Left renal cortex interstitium (tissue), 4 donors: ENCODE measurements at regions not wholly inside any gene's neighbourhood (a gene's known extent, or its start where the extent isn't known, plus 50 kb on each side); places are given as distances from the start of the nearest gene placed in this dataset.

Experiments used
- DNase-seq, 4 donors: peaks; one replicate each; pipeline ENCODE4 v3.0.0-alpha.2; 2013; ENCODE audit warnings: low read depth in 4 of 4, low spot score in 2 of 4, missing footprints in 1 of 4

DNA sequence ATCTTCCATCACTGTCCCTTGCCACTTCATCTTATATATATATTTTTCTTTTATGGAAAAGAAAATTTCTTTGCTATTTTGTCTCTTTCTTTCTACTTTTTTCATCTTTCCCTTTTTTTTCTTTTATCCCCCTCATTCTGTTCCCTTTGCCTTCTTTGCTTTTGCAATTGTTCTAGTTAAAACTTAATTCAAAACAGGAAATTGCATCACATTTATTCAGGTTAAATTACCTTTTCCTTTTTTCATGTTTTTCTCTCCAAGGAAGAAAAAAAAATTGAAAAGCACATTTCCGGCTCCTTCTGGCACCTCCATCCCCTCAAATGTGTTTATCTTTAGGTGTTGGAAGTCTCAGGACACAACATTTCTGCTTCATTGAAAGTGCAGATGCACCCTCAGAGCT lies 176.9 kb downstream of the FGF1 start:
- no peak for DNase-seq

DNA sequence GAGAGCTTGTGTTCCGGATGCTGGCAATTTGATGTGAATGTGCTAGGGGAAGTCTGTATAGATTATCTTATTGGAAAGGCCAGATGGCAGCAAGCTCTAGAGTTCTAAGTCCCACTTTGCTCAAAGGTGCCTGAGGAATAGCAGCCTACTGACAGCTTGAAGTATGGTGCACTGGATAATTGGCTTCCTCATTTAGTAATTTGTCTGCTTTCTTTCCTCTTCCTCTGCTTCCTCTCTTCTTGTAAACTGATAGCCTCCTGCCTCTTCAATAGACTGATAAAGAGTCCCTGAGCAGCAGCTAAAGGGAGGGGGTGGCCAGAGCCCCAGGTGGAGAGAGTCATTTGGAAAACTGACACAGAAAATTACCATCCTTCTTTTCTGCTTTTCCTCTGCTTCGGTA lies 177.3 kb downstream of the FGF1 start:
- DNase-seq, result no peak

DNA sequence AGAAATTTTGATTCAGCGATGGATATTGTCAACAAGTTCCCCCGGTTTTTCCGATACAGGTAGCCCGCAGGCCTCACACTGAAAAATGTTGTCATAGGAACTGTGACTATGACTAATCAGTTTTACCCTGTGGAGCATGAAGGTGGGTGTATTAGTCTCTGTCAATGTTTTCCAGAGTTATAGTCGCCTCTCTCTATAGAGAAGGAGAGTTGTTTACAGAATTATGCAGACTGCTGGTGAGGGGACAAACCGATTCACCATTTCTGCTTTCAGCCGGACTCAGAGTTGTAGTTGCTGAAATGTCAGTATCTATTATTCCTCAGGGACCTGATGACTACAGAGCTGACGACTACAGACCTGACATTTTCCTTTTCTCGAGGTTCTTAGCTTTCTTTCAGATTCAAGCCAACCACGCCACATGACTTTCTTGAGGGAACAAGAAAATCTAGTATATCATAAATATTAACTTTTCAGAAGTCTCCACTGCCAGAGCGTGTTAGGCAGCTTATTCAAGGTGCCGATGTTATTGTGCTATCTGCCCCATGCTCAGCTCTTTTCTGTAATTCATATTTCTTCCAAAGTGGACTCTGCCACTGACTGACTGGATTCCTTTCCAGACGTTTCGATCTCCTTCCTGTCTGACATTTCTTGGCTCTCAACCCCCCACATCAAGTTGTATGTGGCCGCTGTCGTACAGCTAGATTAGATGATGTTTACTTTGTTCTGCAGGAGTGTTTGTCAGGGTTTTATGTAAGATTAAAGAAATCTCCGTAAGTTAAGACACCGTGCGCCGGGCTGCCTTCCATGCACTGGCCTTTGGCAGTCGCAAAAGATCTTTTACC lies 178.1 kb downstream of the FGF1 start:
- DNase-seq, result no peak

DNA sequence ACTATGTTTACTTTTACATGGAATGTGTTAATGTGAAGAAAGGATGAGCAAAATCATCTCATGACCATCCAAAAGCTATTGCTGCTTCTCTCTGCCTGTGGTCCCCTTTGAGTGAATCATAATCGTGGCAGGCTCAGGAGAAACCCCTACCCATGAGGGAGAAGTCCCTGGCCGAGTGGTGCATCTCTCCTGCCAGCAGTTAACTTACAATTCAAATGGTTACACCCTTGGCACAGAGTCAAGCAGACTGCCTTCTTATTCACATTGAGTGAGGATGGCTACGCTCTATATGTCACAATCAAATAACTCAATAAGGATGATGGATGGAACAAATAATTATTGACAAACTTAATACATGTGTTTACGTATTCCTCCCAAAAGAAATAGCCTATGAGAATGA lies 179.1 kb downstream of the FGF1 start:
- no peak for DNase-seq

DNA sequence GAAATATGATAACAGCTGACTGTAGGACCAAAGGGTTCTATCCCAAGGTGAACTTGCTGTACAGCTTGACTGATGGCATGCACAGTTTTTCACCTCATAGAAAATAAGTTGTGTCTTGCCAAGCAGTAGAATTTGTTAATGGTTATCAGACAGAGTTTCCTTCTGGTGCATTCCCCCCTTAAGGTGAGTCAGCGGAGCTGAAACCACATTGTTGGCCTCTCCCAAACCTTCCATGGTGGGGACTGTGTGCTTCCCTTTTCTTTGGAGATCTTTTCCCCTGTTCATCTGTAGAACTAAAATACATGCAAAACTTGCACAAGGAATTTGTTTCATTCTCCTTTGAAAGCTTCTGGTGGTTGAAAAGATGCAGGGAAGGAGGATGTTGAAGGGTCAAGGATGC lies 179.8 kb downstream of the FGF1 start:
- DNase-seq, result no peak

DNA sequence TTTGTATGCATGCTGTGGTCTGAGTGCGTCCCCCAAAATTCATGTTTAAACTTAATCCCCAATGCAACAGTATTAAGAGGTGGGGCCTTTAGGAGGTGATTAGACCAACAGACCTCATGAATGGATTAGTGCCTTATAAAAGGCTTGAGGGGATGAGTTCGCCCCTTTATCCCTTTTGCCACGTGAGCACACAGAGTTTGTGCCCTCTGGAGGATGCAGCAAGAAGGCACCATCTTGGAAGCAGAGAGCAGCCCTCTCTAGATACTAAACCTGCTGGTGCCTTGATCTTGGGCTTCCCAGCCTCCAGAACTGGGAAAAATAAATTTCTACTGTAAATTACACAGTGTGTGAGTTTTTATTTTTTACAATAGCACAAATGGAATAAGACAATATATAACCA lies 177.1 kb upstream of the SPRY4 start:
- no peak for DNase-seq

DNA sequence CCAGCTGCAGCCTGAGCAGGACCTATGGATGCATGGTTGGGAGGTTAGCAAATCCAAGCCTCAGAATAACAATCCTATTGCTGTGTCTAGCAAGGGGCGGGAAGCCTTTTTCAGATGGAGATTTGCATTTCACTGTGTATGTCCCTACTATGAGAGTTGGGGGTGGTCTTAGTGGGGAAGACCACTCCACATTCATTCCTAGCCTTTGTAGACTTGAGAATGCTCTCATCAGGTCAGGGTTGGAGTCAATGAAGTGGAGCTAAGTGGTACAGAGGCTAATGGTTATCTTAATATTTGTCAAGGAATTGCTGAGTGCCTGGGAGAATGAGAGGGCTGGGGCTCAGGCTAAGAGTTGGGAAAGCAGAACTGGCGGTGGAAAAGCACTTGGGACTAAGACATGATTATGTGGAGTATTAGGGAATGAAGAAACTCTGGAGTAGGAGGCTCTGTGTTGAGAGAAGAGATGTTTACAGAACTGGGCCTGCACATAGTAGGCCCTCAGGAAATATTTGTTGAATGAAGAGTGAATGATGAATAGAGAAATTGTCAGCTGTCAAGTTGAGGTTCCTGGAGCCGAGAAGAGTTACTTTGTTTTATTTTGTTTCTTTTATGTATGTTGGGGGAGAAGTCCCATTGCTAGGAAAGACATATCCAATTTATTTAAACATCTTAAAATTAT lies 175.5 kb upstream of the SPRY4 start:
- DNase-seq, result no peak

DNA sequence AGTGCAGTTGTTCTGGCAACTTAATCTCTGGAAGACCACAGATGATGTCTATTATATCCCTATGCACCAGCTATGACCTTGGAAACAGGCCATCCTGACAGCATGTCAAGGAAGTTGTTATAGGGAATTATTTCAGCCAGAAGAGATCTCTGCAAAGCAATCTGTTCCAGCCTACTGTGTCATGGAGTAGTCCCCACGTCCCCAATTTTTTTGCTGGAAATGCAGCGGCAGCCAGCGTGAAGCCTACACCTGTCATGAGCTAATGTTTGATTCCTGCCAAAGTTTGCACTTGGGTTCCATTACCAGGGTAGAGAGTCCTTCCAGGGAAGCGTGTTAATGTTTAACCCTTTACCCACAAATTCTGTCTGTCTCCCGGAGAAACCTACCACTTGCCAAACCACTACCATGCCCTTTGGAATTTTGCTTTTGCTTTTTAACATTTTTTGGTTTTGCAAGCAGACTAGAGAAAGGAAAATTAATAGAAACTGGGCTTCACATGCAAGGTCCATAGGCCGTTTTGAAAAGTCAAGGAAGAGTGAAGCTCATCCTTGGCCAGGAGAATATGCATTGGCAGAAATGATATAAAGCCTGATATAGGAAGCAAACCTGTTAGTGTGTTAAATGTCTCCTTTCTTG lies 174.9 kb upstream of the SPRY4 start:
- no peak for DNase-seq

DNA sequence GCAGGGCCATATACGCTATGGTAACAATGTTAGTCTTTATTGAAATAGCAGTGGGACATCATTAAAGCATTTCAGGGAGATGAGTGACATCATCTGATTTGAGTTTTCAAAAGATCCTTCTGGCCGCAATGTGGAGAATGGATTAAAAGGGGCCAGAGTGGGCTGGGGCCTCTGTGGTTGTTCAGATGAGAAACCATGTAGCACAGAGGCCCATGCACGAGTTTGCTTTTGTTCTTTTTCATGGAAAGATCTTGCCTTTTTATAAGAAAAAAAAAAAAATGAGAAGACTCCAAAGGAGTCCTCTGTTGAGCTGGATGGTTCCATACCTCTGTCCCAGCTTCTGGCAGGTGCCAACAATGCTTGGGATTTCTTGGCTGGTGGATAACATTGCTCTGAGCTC lies 173.5 kb upstream of the SPRY4 start:
- no peak for DNase-seq

DNA sequence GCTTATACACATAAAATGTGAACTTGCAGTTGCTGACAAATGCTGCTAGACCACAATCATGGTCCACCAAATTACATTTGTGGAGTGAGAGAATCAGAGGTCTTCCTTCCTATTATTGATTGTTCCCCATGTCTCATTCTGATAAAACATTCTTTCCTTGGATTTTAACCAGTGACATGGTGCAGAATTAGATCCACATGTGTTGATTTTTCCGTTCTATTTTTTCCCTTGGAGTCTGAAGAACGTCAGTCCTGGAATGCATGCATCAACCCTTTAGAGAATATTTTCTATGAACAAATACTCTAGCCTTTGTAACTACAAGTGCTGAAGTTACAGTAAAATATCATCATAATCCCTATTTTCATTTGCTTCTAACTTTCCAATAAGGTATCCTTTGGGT lies 170.7 kb upstream of the SPRY4 start:
- no peak for DNase-seq

DNA sequence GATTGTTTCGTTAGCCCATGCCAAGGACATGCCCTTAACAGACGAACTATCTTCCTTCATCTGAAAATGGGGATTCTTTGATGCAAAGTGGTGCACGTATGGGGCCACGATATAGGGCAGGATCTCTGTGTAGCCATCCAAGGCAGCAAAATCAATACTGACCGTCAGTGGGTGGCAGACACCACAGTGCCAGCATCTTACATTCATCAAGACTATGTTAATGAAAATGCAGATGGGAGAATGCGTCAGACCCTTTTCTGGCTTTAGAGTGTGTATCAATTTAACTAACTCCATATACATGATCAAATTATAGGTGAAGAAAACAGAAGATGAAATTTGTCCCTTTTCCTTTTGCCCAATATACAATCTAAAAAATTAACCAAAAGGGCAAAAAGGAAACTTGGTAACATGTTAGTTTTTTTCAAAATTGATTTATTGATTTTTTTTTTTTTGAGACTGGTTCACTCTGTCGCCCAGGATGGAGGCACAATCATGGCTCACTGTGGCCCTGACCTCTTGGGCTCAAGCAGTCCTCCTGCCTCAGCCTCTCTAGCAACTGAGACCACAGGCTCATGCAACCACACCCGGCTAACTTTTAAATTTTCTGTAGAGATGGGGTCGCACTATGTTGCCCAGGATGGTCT lies 169.2 kb upstream of the SPRY4 start:
- no peak for DNase-seq

DNA sequence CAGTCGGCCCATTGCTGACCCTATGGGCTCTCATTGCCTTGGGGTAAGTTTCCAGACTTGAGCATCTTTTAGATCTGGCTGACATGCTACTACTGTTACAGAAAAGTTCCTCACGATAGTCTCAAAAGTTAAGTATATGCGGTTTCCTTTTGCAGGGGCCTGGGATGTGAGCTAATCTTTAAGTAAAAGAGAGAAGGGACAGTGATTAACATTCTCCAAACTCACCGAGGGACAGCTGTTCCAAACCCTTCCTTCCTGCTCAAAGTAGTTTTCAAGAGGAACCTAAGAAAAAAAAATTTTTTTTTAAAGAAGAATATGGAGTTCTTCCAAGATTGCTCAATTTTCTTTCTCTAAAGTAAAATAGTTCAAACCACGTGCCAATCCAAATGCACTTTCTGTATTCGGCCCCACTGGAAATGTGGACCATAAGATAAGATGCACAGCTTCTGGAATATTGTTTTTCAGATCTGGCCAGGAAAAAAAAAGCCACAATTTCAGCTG lies 168.0 kb upstream of the SPRY4 start:
- DNase-seq, result no peak

DNA sequence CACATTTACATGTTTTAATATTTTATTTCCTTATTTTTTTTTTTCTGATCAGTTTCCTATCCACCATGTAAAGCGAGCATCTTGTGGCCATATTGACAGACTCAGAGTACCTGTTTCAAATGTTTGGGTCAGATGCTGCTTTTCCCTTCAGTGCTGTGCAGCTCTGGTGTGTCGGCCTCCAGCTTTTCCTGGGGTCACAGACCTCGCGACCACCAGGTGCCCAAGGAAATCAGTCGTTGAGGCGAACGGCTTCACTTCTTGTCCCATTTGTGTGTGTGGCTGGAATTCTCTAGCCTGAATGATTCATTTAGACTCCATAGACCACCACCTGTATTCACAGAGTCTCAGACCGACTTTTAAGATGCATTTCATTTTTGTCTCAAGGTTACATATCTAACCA lies 166.9 kb upstream of the SPRY4 start:
- no peak for DNase-seq

DNA sequence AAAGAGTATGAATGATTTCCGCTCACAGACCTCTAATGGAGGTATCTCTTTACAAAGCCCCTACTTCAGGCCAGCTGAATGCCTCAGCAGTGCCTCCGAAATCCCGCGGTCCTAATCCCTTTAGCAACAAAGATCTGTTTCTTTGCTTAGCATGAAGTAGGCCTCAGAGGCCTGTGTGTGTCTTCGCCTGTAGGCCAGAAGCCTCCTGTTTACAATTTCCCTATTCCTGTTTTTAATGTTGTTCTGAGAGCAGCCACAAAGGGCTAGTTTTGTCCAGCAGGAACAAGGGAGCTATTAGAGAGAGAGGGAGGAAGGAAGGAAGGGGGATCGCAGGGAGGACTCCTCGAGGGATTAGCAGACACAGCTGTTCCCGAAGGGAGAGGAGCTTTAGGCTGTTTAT lies 166.4 kb upstream of the SPRY4 start:
- no peak for DNase-seq

DNA sequence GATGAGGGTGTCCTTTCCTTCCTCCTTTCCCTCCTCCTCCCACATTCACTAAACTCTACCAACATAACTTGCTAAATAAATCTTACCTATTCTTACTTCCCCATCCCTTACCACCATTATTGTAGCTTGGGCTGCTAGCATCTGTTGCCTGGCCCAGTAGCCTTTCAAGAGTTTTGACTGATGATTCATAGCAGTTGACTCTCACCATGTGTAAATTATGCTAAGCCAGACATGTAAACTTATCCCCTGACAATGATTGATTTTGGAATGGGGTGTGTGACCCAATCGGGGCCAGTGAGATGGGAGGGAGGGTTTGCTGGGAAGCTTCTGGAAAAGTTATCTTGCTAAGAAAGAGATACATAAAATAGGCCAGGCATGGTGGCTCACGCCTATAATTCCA lies 161.8 kb upstream of the SPRY4 start:
- DNase-seq, result no peak

DNA sequence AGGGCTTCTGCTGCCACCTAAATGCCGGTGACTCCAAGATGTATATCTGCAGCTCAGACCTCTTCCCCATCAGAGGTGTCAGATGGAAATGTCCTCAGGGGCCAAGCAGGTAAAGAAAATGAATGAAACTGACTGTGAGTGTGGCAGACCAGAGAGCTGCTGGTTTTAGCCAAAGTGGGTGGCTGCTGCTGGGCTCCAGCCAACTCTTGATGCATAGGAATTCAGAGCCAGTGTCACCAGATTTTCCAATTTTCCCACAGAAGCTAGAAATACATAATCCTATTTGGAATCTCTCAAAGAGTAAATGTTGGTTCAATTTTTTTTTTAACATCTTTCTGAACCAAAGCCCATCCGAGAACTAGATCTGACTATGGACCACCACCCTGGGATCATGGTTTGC lies 161.2 kb upstream of the SPRY4 start:
- no peak for DNase-seq

DNA sequence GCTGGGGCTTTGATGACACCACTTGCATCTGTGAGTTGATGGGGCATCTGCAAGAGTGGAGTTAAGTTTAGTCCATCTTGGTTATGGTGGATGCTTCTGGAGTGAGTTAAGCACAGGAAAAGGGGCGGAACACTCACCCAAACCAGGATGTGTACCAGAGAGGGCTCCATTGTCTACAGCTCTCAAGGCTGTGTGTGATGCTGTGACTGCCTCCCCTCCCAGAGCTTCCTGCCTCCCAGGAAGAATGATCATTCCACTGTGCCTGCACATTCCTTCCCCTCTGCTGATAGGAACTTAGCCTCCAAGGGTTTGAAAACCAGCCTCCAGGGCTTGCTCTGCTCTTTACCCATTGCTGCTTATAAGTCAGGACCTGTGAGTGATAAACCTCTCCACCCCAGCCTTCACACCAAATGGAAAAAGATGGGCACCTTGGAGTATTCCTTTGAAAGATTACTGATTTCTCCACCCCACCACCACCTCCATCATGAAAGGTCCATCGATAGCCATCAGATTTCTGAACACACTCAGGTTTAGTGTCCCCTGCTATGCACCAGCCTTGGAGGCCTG lies 160.1 kb upstream of the SPRY4 start:
- DNase-seq, result no peak

DNA sequence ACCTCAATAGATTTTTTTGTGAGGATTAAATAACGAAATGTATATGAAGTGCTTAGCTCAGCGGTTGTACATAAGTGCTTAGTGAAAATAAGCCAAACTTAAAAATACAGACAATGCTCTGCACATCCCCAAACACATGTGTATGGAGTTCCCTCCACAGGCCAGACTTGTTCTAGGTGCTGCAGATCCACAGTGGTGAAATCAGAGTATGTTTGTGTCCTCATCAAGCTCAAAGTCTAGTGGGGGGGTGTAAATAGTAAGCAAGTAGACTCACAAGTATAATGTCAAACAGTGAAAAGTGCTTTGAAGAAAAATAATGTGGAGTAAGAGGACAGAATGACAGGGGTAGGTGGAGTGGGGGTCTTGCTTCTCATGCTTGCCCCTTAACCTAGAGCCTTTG lies 157.4 kb upstream of the SPRY4 start:
- no peak for DNase-seq

DNA sequence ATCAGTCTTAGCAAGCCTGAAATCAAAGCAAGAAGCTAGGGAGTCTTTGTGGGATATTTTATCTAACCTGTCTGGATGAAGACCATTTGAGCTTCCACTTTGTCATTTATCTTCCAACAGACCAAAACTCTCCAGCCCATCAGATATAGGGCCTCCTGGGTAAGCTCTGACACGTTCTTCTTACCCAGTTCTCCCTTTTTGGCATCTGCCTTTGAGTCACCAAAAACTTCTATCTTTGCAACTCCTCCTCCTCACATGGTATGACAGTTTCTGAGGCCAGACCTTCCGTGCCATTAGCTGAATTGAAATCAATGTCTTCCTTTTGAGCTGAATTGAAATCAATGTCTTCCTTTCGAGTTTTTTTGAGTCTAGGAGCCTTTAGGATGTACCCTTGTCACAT lies 156.6 kb upstream of the SPRY4 start:
- DNase-seq, result no peak

DNA sequence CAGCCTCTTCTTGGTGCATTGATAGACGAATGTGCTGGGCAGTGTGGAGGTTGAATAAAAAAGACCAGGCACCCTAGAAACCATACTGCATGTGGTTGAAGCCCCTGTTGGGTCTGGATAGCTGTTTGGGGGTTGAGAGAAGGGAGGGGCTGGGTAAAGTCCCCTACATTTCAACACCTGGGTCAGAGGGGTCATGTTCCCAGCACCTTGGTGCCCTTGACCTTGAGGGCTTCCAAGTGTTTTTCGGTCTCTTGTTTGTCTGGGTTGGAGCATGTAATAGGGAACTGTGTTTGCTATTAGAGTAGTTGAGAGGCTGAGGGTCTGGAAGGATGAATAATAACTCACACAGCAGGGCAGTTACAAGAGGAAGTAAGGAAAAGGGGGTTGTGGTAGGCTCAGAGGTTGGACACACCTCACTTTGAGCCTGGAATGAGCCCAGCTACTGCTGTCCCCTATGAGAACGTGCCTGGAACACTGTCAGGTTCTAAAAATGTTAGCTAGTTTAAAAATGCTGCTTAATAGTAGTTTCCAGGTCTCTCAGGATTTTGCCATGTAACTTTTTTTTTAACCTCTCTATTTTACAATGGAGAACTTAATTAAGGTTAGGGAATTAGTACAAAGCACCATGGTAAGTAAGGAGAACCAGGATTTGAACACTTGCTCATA lies 155.2 kb upstream of the SPRY4 start:
- DNase-seq, result no peak
